Endodermal cell (in vitro differentiated cells): ENCODE measurements at regions not wholly inside any gene's neighbourhood (a gene's known extent, or its start where the extent isn't known, plus 50 kb on each side); places are given as distances from the start of the nearest gene placed in this dataset.

Experiments used
- DNase-seq: peaks from one replicate; pipeline ENCODE4 v3.0.0-alpha.2; 2017
- H3K27ac ChIP-seq: 2 replicates; pipeline ENCODE4 v1.5.1; 2013; ENCODE audit warnings: mild to moderate bottlenecking, low read depth, low read length, moderate library complexity
- H3K27me3 ChIP-seq: 2 replicates; pipeline ENCODE4 v1.6.1; 2013; ENCODE audit warnings: mild to moderate bottlenecking, low read length, moderate library complexity; ENCODE audit not compliant: insufficient read depth, control insufficient read depth, poor library complexity, severe bottlenecking
- H3K36me3 ChIP-seq: 2 replicates; pipeline ENCODE4 v1.7.0; 2013; ENCODE audit warnings: mild to moderate bottlenecking, low read length, moderate library complexity; ENCODE audit not compliant: control insufficient read depth, insufficient read depth
- H3K4me1 ChIP-seq: one replicate; pipeline ENCODE4 v1.7.0; 2013; ENCODE audit warnings: low read length; ENCODE audit not compliant: control insufficient read depth, insufficient read depth
- H3K4me3 ChIP-seq: 2 replicates; pipeline ENCODE4 v1.5.1; 2013; ENCODE audit warnings: mild to moderate bottlenecking, low read length, moderate library complexity
- H3K9ac ChIP-seq: 2 replicates; pipeline ENCODE4 v1.6.1; 2013; ENCODE audit warnings: mild to moderate bottlenecking, low read length, moderate library complexity; ENCODE audit not compliant: poor library complexity, severe bottlenecking; ENCODE audit errors: extremely low read depth
- H3K9me3 ChIP-seq: 2 replicates; pipeline ENCODE4 v1.6.1; 2013; ENCODE audit warnings: mild to moderate bottlenecking, low read length, moderate library complexity; ENCODE audit not compliant: control insufficient read depth
- H3K27ac Mint-ChIP-seq: 2 replicates; pipeline ENCODE4 v1.8.0; 2020; ENCODE audit warnings: mixed read lengths
- H3K27me3 Mint-ChIP-seq: 2 replicates; pipeline ENCODE4 v1.8.0; 2021; ENCODE audit warnings: mild to moderate bottlenecking, mixed read lengths; ENCODE audit not compliant: insufficient read depth
- H3K36me3 Mint-ChIP-seq: 2 replicates; pipeline ENCODE4 v1.8.0; 2020; ENCODE audit warnings: low read depth, mixed read lengths
- H3K4me1 Mint-ChIP-seq: 2 replicates; pipeline ENCODE4 v1.8.0; 2020; ENCODE audit warnings: mixed read lengths
- H3K4me3 Mint-ChIP-seq: 2 replicates; pipeline ENCODE4 v1.8.0; 2020; ENCODE audit warnings: mild to moderate bottlenecking, moderate library complexity, mixed read lengths
- H3K9me3 Mint-ChIP-seq: 2 replicates; pipeline ENCODE4 v1.8.0; 2020; ENCODE audit warnings: mild to moderate bottlenecking, mixed read lengths
- CTCF ChIP-seq: fragments of 200-600 bp; sonication (generic); conservative IDR thresholded peaks from 2 replicates; pipeline ENCODE4 v1.5.0; 2021; ENCODE audit warnings: antibody characterized with exemption, mild to moderate bottlenecking
- WGBS, 2 experiments: methylation state at CpG; one replicate each; pipeline versions ENCODE4 v1.1.5 to v1.1.7; 2013; ENCODE audit warnings: missing lambda C conversion rate in 2 of 2, mixed read lengths in 1 of 2; ENCODE audit not compliant: insufficient coverage in 1 of 2, insufficient read length in 1 of 2; 5-methylcytosine and 5-hydroxymethylcytosine counted together

GRCh38 chr13:102951808-102952207 lies 106.0 kb downstream of the ERCC5 start:
- Histone ChIP-seq H3K4me1 (no peaks in the 10 kb centered on the region), H3K4me3 (no peak overlapping the region), H3K27ac (no peak overlapping the region), H3K36me3 (no peaks in the 10 kb centered on the region), H3K9me3 (no peaks in the 10 kb centered on the region), H3K27me3 (no peaks in the 10 kb centered on the region), H3K9ac (no peak overlapping the region)
- Mint-ChIP-seq H3K4me3 (no peak overlapping the region), H3K27me3 (no peaks in the 10 kb centered on the region), H3K27ac (no peak overlapping the region), H3K9me3 (no peaks in the 10 kb centered on the region), H3K4me1 (peaks cover 9% of the 10 kb centered on the region), H3K36me3 (no peaks in the 10 kb centered on the region)
- TF ChIP-seq CTCF, result no peak
- no peak for DNase-seq
- 90 to 93% methylated on average over 5 to 9 of the region's 9 CpGs for WGBS, 2 experiments

- H3K4me1 ChIP-seq, result peaks cover 3% of the 10 kb centered on the region
- 79 to 82% methylated on average over 5 to 8 of the region's 8 CpGs for WGBS, 2 experiments
- no peak for TF ChIP-seq CTCF
- DNase-seq, result no peak
- Mint-ChIP-seq H3K36me3 (no peaks in the 10 kb centered on the region), H3K4me3 (no peak overlapping the region), H3K27ac (no peak overlapping the region), H3K9me3 (no peaks in the 10 kb centered on the region), H3K27me3 (peaks cover 18% of the 10 kb centered on the region), H3K4me1 (peaks cover 9% of the 10 kb centered on the region)
- H3K36me3 ChIP-seq, result no peaks in the 10 kb centered on the region
- H3K4me3 ChIP-seq, result no peak overlapping the region
- H3K9me3 ChIP-seq, result peaks cover 3% of the 10 kb centered on the region
- H3K9ac ChIP-seq, result no peak overlapping the region
- H3K27ac ChIP-seq, result no peak overlapping the region
- H3K27me3 ChIP-seq, result peaks cover 21% of the 10 kb centered on the region
Measured at GRCh38 chr13:102947745-102948405, 102.0 kb downstream of the ERCC5 start.

GRCh38 chr13:102945886-102946285 lies 100.1 kb downstream of the ERCC5 start:
- no peak overlapping the region for H3K27ac ChIP-seq
- peaks cover 34% of the 10 kb centered on the region for H3K27me3 ChIP-seq
- H3K9me3 Mint-ChIP-seq, result no peaks in the 10 kb centered on the region
- no peak for DNase-seq
- TF ChIP-seq CTCF, result no peak
- H3K4me3 ChIP-seq, result no peak overlapping the region
- H3K36me3 ChIP-seq, result no peaks in the 10 kb centered on the region
- peaks cover 8% of the 10 kb centered on the region for H3K9me3 ChIP-seq
- no peak overlapping the region for H3K27ac Mint-ChIP-seq
- H3K4me1 Mint-ChIP-seq, result peaks cover 11% of the 10 kb centered on the region
- H3K4me1 ChIP-seq, result peaks cover 3% of the 10 kb centered on the region
- peaks cover 23% of the 10 kb centered on the region for H3K27me3 Mint-ChIP-seq
- no peak overlapping the region for H3K4me3 Mint-ChIP-seq
- H3K9ac ChIP-seq, result no peak overlapping the region
- no peaks in the 10 kb centered on the region for H3K36me3 Mint-ChIP-seq
- WGBS, 2 experiments, result 94% methylated on average over 4 of the region's 4 CpGs; no CpG with 5 or more reads in 1 of the 2 experiments
